ENCODE measurements at regions not wholly inside any gene's neighbourhood (a gene's known extent, or its start where the extent isn't known, plus 50 kb on each side); places are given as distances from the start of the nearest gene placed in this dataset.

GRCh38 chr7:130823060-130823459 is 89.1 kb upstream of the KLF14 start:
- H3K36me3 ChIP-seq (ENCODE audit: control insufficient read depth in 1 of 2, insufficient read depth in 2 of 2, low read length in 2 of 2) = no peaks in the 10 kb centered on the region

GRCh38 chr7:130825819-130826218 is 91.8 kb upstream of the KLF14 start:
- H3K4me3 ChIP-seq (ENCODE audit: low read depth in 1 of 2, low read length in 2 of 2) = peak overlapping the region in 1 of 2 donors; percentile 11
- peaks cover 6 to 13% of the 10 kb centered on the region in 2 donors for H3K9me3 ChIP-seq (ENCODE audit: control insufficient read depth in 1 of 2, low read length in 2 of 2)
- no peaks in the 10 kb centered on the region for H3K4me1 ChIP-seq (ENCODE audit: control insufficient read depth in 1 of 2, insufficient read depth in 2 of 2, low read length in 2 of 2)
- no peaks in the 10 kb centered on the region for H3K36me3 ChIP-seq (ENCODE audit: control insufficient read depth in 1 of 2, insufficient read depth in 2 of 2, low read length in 2 of 2)
- no peak overlapping the region for H3K27ac ChIP-seq (ENCODE audit: low read length)
- no peaks in the 10 kb centered on the region for H3K27me3 ChIP-seq (ENCODE audit: low read depth, low read length)

More at GRCh38 chr7:130823060-130823459, 89.1 kb upstream of the KLF14 start:
- Histone ChIP-seq H3K4me3 (ENCODE audit: low read depth in 1 of 2, low read length in 2 of 2) (no peak overlapping the region), H3K27ac (ENCODE audit: low read length) (no peak overlapping the region), H3K9me3 (ENCODE audit: control insufficient read depth in 1 of 2, low read length in 2 of 2) (peaks cover 6 to 11% of the 10 kb centered on the region in 2 donors), H3K27me3 (ENCODE audit: low read depth, low read length) (no peaks in the 10 kb centered on the region), H3K4me1 (ENCODE audit: control insufficient read depth in 1 of 2, insufficient read depth in 2 of 2, low read length in 2 of 2) (no peaks in the 10 kb centered on the region)

GRCh38 chr7:130829415-130829814 is 95.4 kb upstream of the KLF14 start:
- Histone ChIP-seq H3K4me3 (ENCODE audit: low read depth in 1 of 2, low read length in 2 of 2) (no peak overlapping the region), H3K36me3 (ENCODE audit: control insufficient read depth in 1 of 2, insufficient read depth in 2 of 2, low read length in 2 of 2) (no peaks in the 10 kb centered on the region), H3K27ac (ENCODE audit: low read length) (no peak overlapping the region), H3K4me1 (ENCODE audit: control insufficient read depth in 1 of 2, insufficient read depth in 2 of 2, low read length in 2 of 2) (peaks cover 0 to 7% of the 10 kb centered on the region in 2 donors), H3K9me3 (ENCODE audit: control insufficient read depth in 1 of 2, low read length in 2 of 2) (peaks cover 6 to 13% of the 10 kb centered on the region in 2 donors), H3K27me3 (ENCODE audit: low read depth, low read length) (no peaks in the 10 kb centered on the region)

GRCh38 chr7:130831322-130831721 is 97.3 kb upstream of the KLF14 start:
- H3K9me3 ChIP-seq (ENCODE audit: control insufficient read depth in 1 of 2, low read length in 2 of 2) = peaks cover 0 to 3% of the 10 kb centered on the region in 2 donors
- no peaks in the 10 kb centered on the region for H3K36me3 ChIP-seq (ENCODE audit: control insufficient read depth in 1 of 2, insufficient read depth in 2 of 2, low read length in 2 of 2)
- no peak overlapping the region for H3K4me3 ChIP-seq (ENCODE audit: low read depth in 1 of 2, low read length in 2 of 2)
- H3K27me3 ChIP-seq (ENCODE audit: low read depth, low read length) = no peaks in the 10 kb centered on the region
- H3K4me1 ChIP-seq (ENCODE audit: control insufficient read depth in 1 of 2, insufficient read depth in 2 of 2, low read length in 2 of 2) = peaks cover 0 to 7% of the 10 kb centered on the region in 2 donors
- H3K27ac ChIP-seq (ENCODE audit: low read length) = no peak overlapping the region

GRCh38 chr7:130831817-130832481 is 97.9 kb upstream of the KLF14 start:
- Histone ChIP-seq H3K27me3 (ENCODE audit: low read depth, low read length) (no peaks in the 10 kb centered on the region), H3K4me1 (ENCODE audit: control insufficient read depth in 1 of 2, insufficient read depth in 2 of 2, low read length in 2 of 2) (peaks cover 0 to 7% of the 10 kb centered on the region in 2 donors), H3K9me3 (ENCODE audit: control insufficient read depth in 1 of 2, low read length in 2 of 2) (peaks cover 0 to 3% of the 10 kb centered on the region in 2 donors), H3K4me3 (ENCODE audit: low read depth in 1 of 2, low read length in 2 of 2) (no peak overlapping the region), H3K36me3 (ENCODE audit: control insufficient read depth in 1 of 2, insufficient read depth in 2 of 2, low read length in 2 of 2) (no peaks in the 10 kb centered on the region), H3K27ac (ENCODE audit: low read length) (no peak overlapping the region)

GRCh38 chr7:130838738-130839137 is 104.7 kb upstream of the KLF14 start:
- Histone ChIP-seq H3K36me3 (ENCODE audit: control insufficient read depth in 1 of 2, insufficient read depth in 2 of 2, low read length in 2 of 2) (no peaks in the 10 kb centered on the region), H3K27me3 (ENCODE audit: low read depth, low read length) (no peaks in the 10 kb centered on the region), H3K9me3 (ENCODE audit: control insufficient read depth in 1 of 2, low read length in 2 of 2) (no peaks in the 10 kb centered on the region), H3K4me1 (ENCODE audit: control insufficient read depth in 1 of 2, insufficient read depth in 2 of 2, low read length in 2 of 2) (no peaks in the 10 kb centered on the region), H3K4me3 (ENCODE audit: low read depth in 1 of 2, low read length in 2 of 2) (no peak overlapping the region), H3K27ac (ENCODE audit: low read length) (no peak overlapping the region)

- H3K27me3 ChIP-seq (ENCODE audit: low read depth, low read length) = no peaks in the 10 kb centered on the region
Measured at GRCh38 chr7:130840599-130840998, 106.6 kb upstream of the KLF14 start.

GRCh38 chr7:130841416-130841815 is 107.4 kb upstream of the KLF14 start:
- H3K27ac ChIP-seq (ENCODE audit: low read length) = no peak overlapping the region
- no peaks in the 10 kb centered on the region for H3K36me3 ChIP-seq (ENCODE audit: control insufficient read depth in 1 of 2, insufficient read depth in 2 of 2, low read length in 2 of 2)
- no peaks in the 10 kb centered on the region for H3K9me3 ChIP-seq (ENCODE audit: control insufficient read depth in 1 of 2, low read length in 2 of 2)
- no peak overlapping the region for H3K4me3 ChIP-seq (ENCODE audit: low read depth in 1 of 2, low read length in 2 of 2)
- no peaks in the 10 kb centered on the region for H3K27me3 ChIP-seq (ENCODE audit: low read depth, low read length)
- H3K4me1 ChIP-seq (ENCODE audit: control insufficient read depth in 1 of 2, insufficient read depth in 2 of 2, low read length in 2 of 2) = no peaks in the 10 kb centered on the region

More at GRCh38 chr7:130840599-130840998, 106.6 kb upstream of the KLF14 start:
- H3K27ac ChIP-seq (ENCODE audit: low read length) = no peak overlapping the region
- no peaks in the 10 kb centered on the region for H3K9me3 ChIP-seq (ENCODE audit: control insufficient read depth in 1 of 2, low read length in 2 of 2)
- no peak overlapping the region for H3K4me3 ChIP-seq (ENCODE audit: low read depth in 1 of 2, low read length in 2 of 2)
- H3K4me1 ChIP-seq (ENCODE audit: control insufficient read depth in 1 of 2, insufficient read depth in 2 of 2, low read length in 2 of 2) = no peaks in the 10 kb centered on the region
- H3K36me3 ChIP-seq (ENCODE audit: control insufficient read depth in 1 of 2, insufficient read depth in 2 of 2, low read length in 2 of 2) = no peaks in the 10 kb centered on the region

GRCh38 chr7:130843703-130844102 is 109.7 kb upstream of the KLF14 start:
- no peaks in the 10 kb centered on the region for H3K4me1 ChIP-seq (ENCODE audit: control insufficient read depth in 1 of 2, insufficient read depth in 2 of 2, low read length in 2 of 2)
- H3K36me3 ChIP-seq (ENCODE audit: control insufficient read depth in 1 of 2, insufficient read depth in 2 of 2, low read length in 2 of 2) = no peaks in the 10 kb centered on the region
- H3K4me3 ChIP-seq (ENCODE audit: low read depth in 1 of 2, low read length in 2 of 2) = no peak overlapping the region
- H3K9me3 ChIP-seq (ENCODE audit: control insufficient read depth in 1 of 2, low read length in 2 of 2) = no peaks in the 10 kb centered on the region
- H3K27ac ChIP-seq (ENCODE audit: low read length) = no peak overlapping the region
- no peaks in the 10 kb centered on the region for H3K27me3 ChIP-seq (ENCODE audit: low read depth, low read length)

- Histone ChIP-seq H3K27ac (ENCODE audit: low read length) (no peak overlapping the region), H3K9me3 (ENCODE audit: control insufficient read depth in 1 of 2, low read length in 2 of 2) (no peaks in the 10 kb centered on the region), H3K27me3 (ENCODE audit: low read depth, low read length) (no peaks in the 10 kb centered on the region), H3K4me3 (ENCODE audit: low read depth in 1 of 2, low read length in 2 of 2) (no peak overlapping the region), H3K36me3 (ENCODE audit: control insufficient read depth in 1 of 2, insufficient read depth in 2 of 2, low read length in 2 of 2) (no peaks in the 10 kb centered on the region), H3K4me1 (ENCODE audit: control insufficient read depth in 1 of 2, insufficient read depth in 2 of 2, low read length in 2 of 2) (no peaks in the 10 kb centered on the region)
Measured at GRCh38 chr7:130844811-130845580, 111.0 kb upstream of the KLF14 start.

GRCh38 chr7:130845581-130846085 is 111.6 kb upstream of the KLF14 start:
- Histone ChIP-seq H3K36me3 (ENCODE audit: control insufficient read depth in 1 of 2, insufficient read depth in 2 of 2, low read length in 2 of 2) (no peaks in the 10 kb centered on the region), H3K4me3 (ENCODE audit: low read depth in 1 of 2, low read length in 2 of 2) (no peak overlapping the region), H3K9me3 (ENCODE audit: control insufficient read depth in 1 of 2, low read length in 2 of 2) (no peaks in the 10 kb centered on the region), H3K4me1 (ENCODE audit: control insufficient read depth in 1 of 2, insufficient read depth in 2 of 2, low read length in 2 of 2) (no peaks in the 10 kb centered on the region), H3K27ac (ENCODE audit: low read length) (no peak overlapping the region), H3K27me3 (ENCODE audit: low read depth, low read length) (no peaks in the 10 kb centered on the region)
